Breast epithelium (tissue), 4 donors: ENCODE measurements at regions not wholly inside any gene's neighbourhood (a gene's known extent, or its start where the extent isn't known, plus 50 kb on each side); places are given as distances from the start of the nearest gene placed in this dataset.

ENCODE experiments used
- DNase-seq, 2 donors: peaks; one replicate each; pipeline ENCODE4 v3.0.0-alpha.2; 2019; ENCODE audit warnings: low spot score in 2 of 2
- H3K27ac ChIP-seq, 2 donors: fragments of 200-600 bp; sonication (generic) in 1 of 2; one replicate each; pipeline ENCODE4 v1.5.1; 2016 to 2019; ENCODE audit warnings: mild to moderate bottlenecking in 1 of 2
- H3K27me3 ChIP-seq, 2 donors: fragments of 200-600 bp; sonication (generic) in 1 of 2; one replicate each; pipeline versions ENCODE4 v1.5.1 to v1.6.0; 2017 to 2019; ENCODE audit warnings: control low read depth in 1 of 2, mild to moderate bottlenecking in 1 of 2
- H3K36me3 ChIP-seq: fragments of 200-600 bp; one replicate; pipeline ENCODE4 v1.5.1; 2019
- H3K4me1 ChIP-seq, 2 donors: fragments of 200-600 bp; sonication (generic); one replicate each; pipeline ENCODE4 v1.5.1; 2016 to 2019; ENCODE audit warnings: control low read depth in 1 of 2
- H3K4me3 ChIP-seq, 3 donors: fragments of 200-600 bp; sonication (generic); 1 replicate in 2 of 3; 2 replicates in 1 of 3; pipeline ENCODE4 v1.5.1; 2016 to 2019; ENCODE audit warnings: mild to moderate bottlenecking in 3 of 3, moderate library complexity in 2 of 3
- H3K9me3 ChIP-seq, 2 donors: fragments of 200-600 bp; sonication (generic) in 1 of 2; one replicate each; pipeline ENCODE4 v1.5.1; 2016 to 2019; ENCODE audit warnings: control low read depth in 1 of 2
- POLR2A ChIP-seq: fragments of 450-650 bp; IDR thresholded peaks from one replicate; pipeline ENCODE4 v1.6.1; 2016; ENCODE audit warnings: antibody characterized with exemption, mild to moderate bottlenecking, moderate library complexity
- POLR2AphosphoS5 ChIP-seq, 3 donors: sonication (generic); formaldehyde crosslinking; IDR thresholded peaks; one replicate each; pipeline ENCODE4 v1.6.1; 2017; ENCODE audit warnings: antibody characterized with exemption in 3 of 3
- intact Hi-C: fragments of 100-400 bp; cut with DNase I; formaldehyde crosslinking; loops from one replicate; pipeline ENCODE4 v1.15.1; 2023; ENCODE audit warnings: low total_unique reads
- TF ChIP-seq, protein P1 (sequence below), 3 donors: fragments of 450-650 bp; IDR thresholded peaks; one replicate each; pipeline ENCODE4 v1.5.1; 2016 to 2017; ENCODE audit warnings: antibody characterized with exemption in 3 of 3, mild to moderate bottlenecking in 3 of 3, moderate library complexity in 3 of 3

DNA sequence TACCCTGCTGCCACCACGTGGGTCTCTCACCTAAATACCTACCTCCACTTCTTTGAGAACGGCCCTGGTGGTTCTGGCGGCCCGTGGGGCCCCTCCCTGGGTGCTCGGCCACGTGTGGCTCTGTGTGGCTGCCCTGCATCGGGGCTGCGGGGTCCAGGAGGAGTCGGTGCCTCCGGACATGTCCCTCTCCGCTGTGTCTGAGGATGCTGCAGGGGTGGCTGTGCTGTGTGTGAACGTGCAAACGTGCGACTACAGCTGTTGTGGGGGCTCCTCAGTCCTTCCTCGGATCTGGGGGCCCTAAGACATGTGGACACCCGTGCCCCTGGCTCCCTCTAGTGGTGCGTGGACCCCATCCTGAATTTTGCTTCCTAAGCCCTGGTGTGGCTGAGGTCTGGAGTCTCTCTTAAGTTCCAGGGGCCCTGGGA lies 691.8 kb downstream of the QKI start:
- H3K4me3 ChIP-seq = no peak overlapping the region
- no peaks in the 10 kb centered on the region for H3K27me3 ChIP-seq
- H3K27ac ChIP-seq = no peak overlapping the region
- no peaks in the 10 kb centered on the region for H3K9me3 ChIP-seq
- no peak for TF ChIP-seq POLR2A
- TF ChIP-seq, protein P1, sequence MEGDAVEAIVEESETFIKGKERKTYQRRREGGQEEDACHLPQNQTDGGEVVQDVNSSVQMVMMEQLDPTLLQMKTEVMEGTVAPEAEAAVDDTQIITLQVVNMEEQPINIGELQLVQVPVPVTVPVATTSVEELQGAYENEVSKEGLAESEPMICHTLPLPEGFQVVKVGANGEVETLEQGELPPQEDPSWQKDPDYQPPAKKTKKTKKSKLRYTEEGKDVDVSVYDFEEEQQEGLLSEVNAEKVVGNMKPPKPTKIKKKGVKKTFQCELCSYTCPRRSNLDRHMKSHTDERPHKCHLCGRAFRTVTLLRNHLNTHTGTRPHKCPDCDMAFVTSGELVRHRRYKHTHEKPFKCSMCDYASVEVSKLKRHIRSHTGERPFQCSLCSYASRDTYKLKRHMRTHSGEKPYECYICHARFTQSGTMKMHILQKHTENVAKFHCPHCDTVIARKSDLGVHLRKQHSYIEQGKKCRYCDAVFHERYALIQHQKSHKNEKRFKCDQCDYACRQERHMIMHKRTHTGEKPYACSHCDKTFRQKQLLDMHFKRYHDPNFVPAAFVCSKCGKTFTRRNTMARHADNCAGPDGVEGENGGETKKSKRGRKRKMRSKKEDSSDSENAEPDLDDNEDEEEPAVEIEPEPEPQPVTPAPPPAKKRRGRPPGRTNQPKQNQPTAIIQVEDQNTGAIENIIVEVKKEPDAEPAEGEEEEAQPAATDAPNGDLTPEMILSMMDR (IDR thresholded peaks at IDR 0.05) = no peak
- no peak for TF ChIP-seq POLR2AphosphoS5 (IDR thresholded peaks at IDR 0.05)
- DNase-seq = no peak
- no peaks in the 10 kb centered on the region for H3K4me1 ChIP-seq
- H3K36me3 ChIP-seq = no peaks in the 10 kb centered on the region
- intact Hi-C loops = no loop called here

DNA sequence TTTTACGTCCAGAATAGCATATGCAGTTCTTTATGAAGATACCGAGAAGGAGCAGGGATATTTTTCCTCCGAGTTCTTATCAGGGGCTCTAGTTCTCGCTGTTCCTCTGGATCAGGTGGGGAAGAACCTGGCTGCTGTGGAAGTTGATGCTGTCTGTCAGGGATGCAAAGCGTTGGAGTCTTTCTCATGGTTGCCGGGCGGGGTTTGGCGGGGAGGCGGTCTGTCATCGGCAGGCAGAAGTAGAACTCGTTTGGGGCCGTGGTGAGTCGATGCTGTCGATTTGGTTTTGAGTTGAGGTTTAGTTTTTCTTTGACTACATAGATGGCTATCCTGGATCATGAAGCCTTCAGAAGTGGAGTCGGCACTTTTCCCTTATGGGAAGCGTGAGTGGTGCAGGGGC lies 691.2 kb downstream of the QKI start:
- no peak overlapping the region for H3K27ac ChIP-seq
- H3K4me1 ChIP-seq = no peaks in the 10 kb centered on the region
- no peaks in the 10 kb centered on the region for H3K27me3 ChIP-seq
- no peaks in the 10 kb centered on the region for H3K36me3 ChIP-seq
- H3K4me3 ChIP-seq = no peak overlapping the region
- no peaks in the 10 kb centered on the region for H3K9me3 ChIP-seq
- TF ChIP-seq POLR2AphosphoS5 (IDR thresholded peaks at IDR 0.05) (no peak), POLR2A (no peak)
- TF ChIP-seq, protein P1 (IDR thresholded peaks at IDR 0.05) = no peak
- DNase-seq = no peak
- intact Hi-C loops = no loop called here

DNA sequence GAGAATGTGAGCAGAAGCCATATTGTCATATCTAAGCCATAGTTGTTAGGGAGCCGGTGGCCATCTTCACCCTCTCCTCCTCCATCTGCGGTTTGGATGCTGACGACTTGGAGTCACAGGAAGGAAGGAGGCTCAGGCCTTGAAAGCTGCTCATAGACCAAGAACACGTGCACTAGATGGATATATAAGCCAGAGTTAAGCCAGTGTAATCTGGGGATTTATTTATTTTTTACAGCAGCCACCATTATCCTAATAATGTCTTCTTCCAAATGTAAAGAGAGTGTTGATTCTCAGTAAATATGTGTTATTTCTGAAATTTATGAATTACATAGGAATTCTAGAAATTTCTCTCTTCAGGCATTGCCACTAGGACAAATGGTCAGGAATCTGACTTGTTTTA lies 689.9 kb downstream of the QKI start:
- intact Hi-C loops = no loop called here
- TF ChIP-seq POLR2AphosphoS5 (IDR thresholded peaks at IDR 0.05) = no peak
- TF ChIP-seq, protein P1 (IDR thresholded peaks at IDR 0.05) = no peak
- no peak for TF ChIP-seq POLR2A
- H3K36me3 ChIP-seq = no peaks in the 10 kb centered on the region
- no peaks in the 10 kb centered on the region for H3K27me3 ChIP-seq
- no peak for DNase-seq
- H3K4me1 ChIP-seq = no peaks in the 10 kb centered on the region
- no peaks in the 10 kb centered on the region for H3K9me3 ChIP-seq
- H3K4me3 ChIP-seq = no peak overlapping the region
- H3K27ac ChIP-seq = no peak overlapping the region

DNA sequence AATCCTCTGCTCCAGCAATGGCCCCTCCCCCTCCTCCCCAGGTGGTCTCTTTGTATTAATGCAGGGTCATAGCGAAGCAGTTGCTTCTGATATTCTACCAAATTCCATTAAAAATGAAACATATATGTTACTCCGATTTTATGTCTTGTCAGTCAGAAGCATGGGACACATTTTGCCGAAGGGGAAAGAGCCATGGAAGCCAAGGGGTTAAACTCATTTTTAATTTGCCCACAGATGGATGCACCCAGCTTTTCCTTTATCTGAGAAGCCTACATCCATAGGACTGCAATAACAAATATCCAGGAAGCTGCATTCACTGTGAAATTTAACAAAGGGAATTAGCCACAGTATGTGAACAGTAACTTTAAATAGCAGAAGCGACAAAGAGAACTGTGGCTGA lies 688.2 kb downstream of the QKI start:
- H3K4me3 ChIP-seq = no peak overlapping the region
- no peak for TF ChIP-seq POLR2A
- no peak for TF ChIP-seq POLR2AphosphoS5 (IDR thresholded peaks at IDR 0.05)
- TF ChIP-seq, protein P1 (IDR thresholded peaks at IDR 0.05) = no peak
- DNase-seq = no peak
- no peak overlapping the region for H3K27ac ChIP-seq
- no peaks in the 10 kb centered on the region for H3K9me3 ChIP-seq
- no peaks in the 10 kb centered on the region for H3K4me1 ChIP-seq
- no peaks in the 10 kb centered on the region for H3K27me3 ChIP-seq
- intact Hi-C loops = no loop called here
- H3K36me3 ChIP-seq = no peaks in the 10 kb centered on the region

DNA sequence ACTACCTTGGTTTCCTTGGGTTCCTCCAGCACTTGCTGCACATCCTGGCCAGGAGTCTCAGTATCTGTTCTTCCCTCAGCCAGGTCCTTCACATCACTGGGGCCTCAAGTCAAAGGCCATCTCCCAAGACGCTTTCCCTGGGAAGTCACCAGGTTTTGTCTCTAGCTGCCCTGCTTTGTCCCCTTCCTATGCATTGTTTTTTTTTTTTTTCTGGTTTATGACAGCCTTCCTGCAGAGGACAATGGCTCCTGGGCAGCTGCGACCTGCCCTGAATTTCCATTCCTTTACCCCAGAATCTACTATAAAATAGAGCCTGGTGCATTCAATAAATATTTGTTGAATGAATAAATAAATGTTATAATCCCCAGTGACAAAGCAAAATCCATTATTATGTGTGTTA lies 687.3 kb downstream of the QKI start:
- no peak for TF ChIP-seq POLR2A
- TF ChIP-seq, protein P1 (IDR thresholded peaks at IDR 0.05) = no peak
- TF ChIP-seq POLR2AphosphoS5 (IDR thresholded peaks at IDR 0.05) = no peak
- intact Hi-C loops = no loop called here
- H3K27ac ChIP-seq = no peak overlapping the region

More for the DNA sequence above, 687.3 kb downstream of the QKI start:
- DNase-seq = no peak
- H3K4me3 ChIP-seq = no peak overlapping the region
- H3K27me3 ChIP-seq = no peaks in the 10 kb centered on the region
- H3K36me3 ChIP-seq = no peaks in the 10 kb centered on the region
- no peaks in the 10 kb centered on the region for H3K9me3 ChIP-seq
- H3K4me1 ChIP-seq = no peaks in the 10 kb centered on the region
